ENCODE measurements at regions not wholly inside any gene's neighbourhood (a gene's known extent, or its start where the extent isn't known, plus 50 kb on each side); places are given as distances from the start of the nearest gene placed in this dataset.
"Not testable (repeated sequence)": the region's sequence is repeated elsewhere in the genome, so short reads cannot be mapped to it uniquely, and the experiment has no call there.

DNA sequence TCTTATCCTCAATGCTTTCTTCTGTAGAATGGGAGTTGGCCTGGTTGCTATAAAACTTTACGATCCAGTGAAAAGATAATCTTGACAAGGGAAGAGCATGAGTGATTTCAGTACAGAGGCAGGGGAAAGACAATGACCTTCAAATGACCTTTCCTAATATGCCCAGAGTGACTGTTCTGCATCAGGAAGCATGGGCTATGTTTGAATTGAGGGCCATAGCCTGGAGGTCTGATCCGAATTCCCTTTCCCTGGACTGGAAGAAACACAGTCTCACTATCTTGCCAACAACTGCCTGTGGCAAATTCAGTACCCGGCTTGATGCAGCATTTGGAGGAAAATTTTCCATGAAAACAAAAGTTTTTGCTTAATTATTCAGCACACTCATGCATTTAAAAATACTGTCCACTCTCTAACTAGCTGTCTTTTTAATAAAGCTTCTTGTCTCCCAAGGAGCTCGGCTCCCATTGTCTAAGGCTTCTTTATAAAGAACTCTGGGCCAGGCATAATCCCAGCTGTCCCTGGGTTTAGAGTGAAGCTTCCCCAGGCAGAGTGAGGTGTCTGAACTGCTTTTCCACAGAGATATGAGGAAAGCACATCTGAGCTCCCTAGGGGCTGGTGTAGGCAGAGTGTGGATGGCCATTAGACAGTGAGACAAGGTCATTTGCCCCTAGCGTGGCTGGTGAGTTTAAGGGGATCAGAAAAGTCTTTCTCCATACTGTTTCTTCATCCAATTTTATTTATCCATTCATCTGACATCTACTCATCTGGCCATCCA is 132.7 kb upstream of the CADM1 start:
- H3K4me3 Mint-ChIP-seq (ENCODE audit: low read depth): no peak overlapping the region
- peaks cover 6% of the 10 kb centered on the region for H3K9me3 Mint-ChIP-seq (ENCODE audit: low read depth)
- peaks cover 4% of the 10 kb centered on the region for H3K4me1 Mint-ChIP-seq (ENCODE audit: low read depth)
- peaks cover 1% of the 10 kb centered on the region for H3K36me3 Mint-ChIP-seq (ENCODE audit: insufficient read depth)
- no peak overlapping the region for H3K27ac Mint-ChIP-seq
- H3K27me3 Mint-ChIP-seq: peaks cover 25% of the 10 kb centered on the region
- no peak for DNase-seq (ENCODE audit: low spot score, unreplicated experiment)
- TF ChIP-seq, protein P1, sequence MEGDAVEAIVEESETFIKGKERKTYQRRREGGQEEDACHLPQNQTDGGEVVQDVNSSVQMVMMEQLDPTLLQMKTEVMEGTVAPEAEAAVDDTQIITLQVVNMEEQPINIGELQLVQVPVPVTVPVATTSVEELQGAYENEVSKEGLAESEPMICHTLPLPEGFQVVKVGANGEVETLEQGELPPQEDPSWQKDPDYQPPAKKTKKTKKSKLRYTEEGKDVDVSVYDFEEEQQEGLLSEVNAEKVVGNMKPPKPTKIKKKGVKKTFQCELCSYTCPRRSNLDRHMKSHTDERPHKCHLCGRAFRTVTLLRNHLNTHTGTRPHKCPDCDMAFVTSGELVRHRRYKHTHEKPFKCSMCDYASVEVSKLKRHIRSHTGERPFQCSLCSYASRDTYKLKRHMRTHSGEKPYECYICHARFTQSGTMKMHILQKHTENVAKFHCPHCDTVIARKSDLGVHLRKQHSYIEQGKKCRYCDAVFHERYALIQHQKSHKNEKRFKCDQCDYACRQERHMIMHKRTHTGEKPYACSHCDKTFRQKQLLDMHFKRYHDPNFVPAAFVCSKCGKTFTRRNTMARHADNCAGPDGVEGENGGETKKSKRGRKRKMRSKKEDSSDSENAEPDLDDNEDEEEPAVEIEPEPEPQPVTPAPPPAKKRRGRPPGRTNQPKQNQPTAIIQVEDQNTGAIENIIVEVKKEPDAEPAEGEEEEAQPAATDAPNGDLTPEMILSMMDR (IDR thresholded peaks at IDR 0.05; ENCODE audit: unreplicated experiment): no peak

DNA sequence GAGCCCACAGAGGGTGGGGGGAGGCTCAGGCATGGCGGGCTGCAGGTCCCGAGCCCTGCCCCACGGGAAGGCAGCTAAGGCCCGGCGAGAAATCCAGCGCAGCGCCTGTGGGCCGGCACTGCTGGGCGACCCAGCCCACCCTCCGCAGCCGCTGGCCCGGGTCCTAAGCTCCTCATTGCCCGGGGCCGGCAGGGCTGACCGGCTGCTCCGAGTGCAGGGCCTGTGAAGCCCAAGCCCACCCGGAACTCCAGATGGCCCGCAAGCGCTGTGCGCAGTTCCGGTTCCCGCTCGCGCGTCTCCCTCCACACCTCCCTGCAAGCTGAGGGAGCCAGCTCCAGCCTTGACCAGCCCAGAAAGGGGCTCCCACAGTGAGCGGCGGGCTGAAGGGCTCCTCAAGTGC is 129.8 kb upstream of the CADM1 start:
- peaks cover 13% of the 10 kb centered on the region for H3K27me3 Mint-ChIP-seq
- H3K36me3 Mint-ChIP-seq (ENCODE audit: insufficient read depth); H3K4me1 Mint-ChIP-seq (ENCODE audit: low read depth); H3K27ac Mint-ChIP-seq; H3K9me3 Mint-ChIP-seq (ENCODE audit: low read depth); DNase-seq (ENCODE audit: low spot score, unreplicated experiment); H3K4me3 Mint-ChIP-seq (ENCODE audit: low read depth): not testable (repeated sequence)

DNA sequence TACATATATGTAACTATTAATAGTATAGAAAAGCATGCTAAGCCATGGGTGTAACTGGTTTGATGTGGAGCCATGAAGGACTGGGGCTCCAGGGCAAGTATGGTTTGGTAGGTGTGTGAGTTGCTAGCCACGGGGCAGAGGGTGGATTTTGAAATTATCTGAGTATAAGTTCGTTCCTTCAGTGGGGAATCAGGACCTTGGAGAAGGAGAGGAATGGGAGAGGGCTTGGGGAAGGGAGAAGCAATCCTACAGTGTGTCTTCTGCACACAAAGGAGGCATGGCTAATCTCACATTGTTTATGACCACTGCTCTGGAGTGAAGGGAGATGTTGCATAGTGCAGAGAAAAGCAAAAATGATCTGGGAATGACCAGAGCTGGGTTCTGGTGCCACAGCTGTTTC is 127.8 kb upstream of the CADM1 start:
- TF ChIP-seq, protein P1 (IDR thresholded peaks at IDR 0.05; ENCODE audit: unreplicated experiment): no peak
- H3K9me3 Mint-ChIP-seq (ENCODE audit: low read depth): peaks cover 6% of the 10 kb centered on the region
- H3K27ac Mint-ChIP-seq: no peak overlapping the region

DNA sequence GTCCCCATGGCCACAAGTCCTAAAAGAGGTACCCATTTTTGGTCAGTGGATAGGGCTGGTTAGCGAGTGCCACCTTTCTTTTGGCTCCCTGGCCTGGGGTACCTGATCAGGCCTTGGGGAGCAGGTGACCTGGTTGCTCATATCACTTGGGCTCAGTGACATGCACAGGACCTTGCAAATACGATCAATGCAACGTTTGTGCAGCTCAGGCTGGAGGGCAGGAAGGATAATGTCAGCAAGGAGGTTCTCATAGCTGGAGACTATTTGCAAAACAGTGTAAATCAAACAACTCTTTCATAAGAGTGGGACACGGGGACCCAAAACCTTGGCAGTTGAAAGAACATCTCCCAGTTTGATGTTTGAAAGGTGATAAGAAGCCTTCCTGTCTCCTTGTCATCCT is 127.4 kb upstream of the CADM1 start:
- TF ChIP-seq, protein P1 (IDR thresholded peaks at IDR 0.05; ENCODE audit: unreplicated experiment): no peak
- Mint-ChIP-seq H3K9me3 (ENCODE audit: low read depth) (peaks cover 6% of the 10 kb centered on the region), H3K36me3 (ENCODE audit: insufficient read depth) (peaks cover 1% of the 10 kb centered on the region), H3K4me1 (ENCODE audit: low read depth) (peaks cover 10% of the 10 kb centered on the region), H3K27me3 (peaks cover 5% of the 10 kb centered on the region), H3K4me3 (ENCODE audit: low read depth) (no peak overlapping the region), H3K27ac (no peak overlapping the region)
- DNase-seq (ENCODE audit: low spot score, unreplicated experiment): no peak

More for the DNA sequence above, 127.8 kb upstream of the CADM1 start:
- Mint-ChIP-seq H3K27me3 (peaks cover 5% of the 10 kb centered on the region), H3K4me1 (ENCODE audit: low read depth) (peaks cover 9% of the 10 kb centered on the region), H3K36me3 (ENCODE audit: insufficient read depth) (peaks cover 1% of the 10 kb centered on the region), H3K4me3 (ENCODE audit: low read depth) (no peak overlapping the region)
- DNase-seq (ENCODE audit: low spot score, unreplicated experiment): no peak

DNA sequence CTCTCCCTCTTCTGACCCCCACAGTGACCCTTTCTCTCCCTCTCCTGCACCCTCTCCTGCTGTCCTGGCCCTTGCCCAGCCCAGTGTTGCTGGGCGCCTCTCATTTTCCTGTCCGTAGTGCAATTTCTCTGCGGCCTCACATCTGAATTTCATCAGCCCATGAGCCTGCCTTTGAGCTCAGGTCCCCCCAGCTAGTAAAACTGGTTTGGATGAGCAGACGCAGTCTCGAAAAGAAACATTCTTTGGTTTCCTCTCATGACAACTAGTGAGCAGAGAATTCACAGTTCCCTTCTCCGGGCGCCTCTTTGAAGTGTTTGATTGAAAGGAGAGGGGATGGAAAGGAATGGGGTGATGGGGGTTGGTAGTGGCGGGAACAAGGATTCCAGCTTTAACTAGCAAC is 126.0 kb upstream of the CADM1 start:
- TF ChIP-seq, protein P1 (IDR thresholded peaks at IDR 0.05; ENCODE audit: unreplicated experiment): no peak
- H3K4me3 Mint-ChIP-seq (ENCODE audit: low read depth): no peak overlapping the region
- H3K9me3 Mint-ChIP-seq (ENCODE audit: low read depth): peaks cover 6% of the 10 kb centered on the region
- H3K36me3 Mint-ChIP-seq (ENCODE audit: insufficient read depth): peaks cover 1% of the 10 kb centered on the region
- no peak for DNase-seq (ENCODE audit: low spot score, unreplicated experiment)
- peaks cover 7% of the 10 kb centered on the region for H3K27me3 Mint-ChIP-seq
- H3K4me1 Mint-ChIP-seq (ENCODE audit: low read depth): peaks cover 20% of the 10 kb centered on the region
- H3K27ac Mint-ChIP-seq: no peak overlapping the region

DNA sequence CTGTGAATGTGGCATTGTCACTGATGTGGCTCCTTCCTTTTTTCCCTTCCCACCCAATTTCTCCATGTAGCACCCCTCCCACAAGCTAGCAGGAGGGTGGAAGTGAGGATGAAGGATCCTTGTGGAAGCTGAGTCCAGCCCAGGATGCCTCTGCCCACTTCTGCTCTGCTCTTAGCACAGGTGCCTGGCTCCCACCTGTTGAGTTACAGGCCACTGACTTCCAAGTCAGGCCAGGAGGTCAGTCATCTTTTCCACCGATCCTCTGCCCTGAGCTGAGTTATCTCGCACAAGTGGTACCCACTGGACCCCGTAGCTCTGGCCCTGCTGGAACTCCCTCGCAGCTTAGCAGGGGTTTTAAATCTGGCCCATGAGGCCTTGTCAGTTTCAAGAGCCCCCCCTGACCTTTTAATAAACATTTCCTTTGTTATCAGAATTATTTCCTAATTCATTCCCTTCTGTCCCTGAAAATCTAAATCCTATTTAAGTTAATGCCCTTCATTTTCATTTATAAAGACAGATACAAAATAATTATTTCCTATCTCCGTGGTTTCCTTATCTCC is 125.3 kb upstream of the CADM1 start:
- peaks cover 20% of the 10 kb centered on the region for H3K4me1 Mint-ChIP-seq (ENCODE audit: low read depth)
- H3K36me3 Mint-ChIP-seq (ENCODE audit: insufficient read depth): peaks cover 1% of the 10 kb centered on the region
- H3K27ac Mint-ChIP-seq: no peak overlapping the region
- H3K4me3 Mint-ChIP-seq (ENCODE audit: low read depth): no peak overlapping the region
- peaks cover 6% of the 10 kb centered on the region for H3K9me3 Mint-ChIP-seq (ENCODE audit: low read depth)
- no peak for DNase-seq (ENCODE audit: low spot score, unreplicated experiment)
- peaks cover 7% of the 10 kb centered on the region for H3K27me3 Mint-ChIP-seq
- TF ChIP-seq, protein P1 (IDR thresholded peaks at IDR 0.05; ENCODE audit: unreplicated experiment): no peak

All from progenitor cell of endocrine pancreas (in vitro differentiated cells).